ENCODE measurements at regions not wholly inside any gene's neighbourhood (a gene's known extent, or its start where the extent isn't known, plus 50 kb on each side); places are given as distances from the start of the nearest gene placed in this dataset.
"Not testable (repeated sequence)": the region's sequence is repeated elsewhere in the genome, so short reads cannot be mapped to it uniquely, and the experiment has no call there.

DNA sequence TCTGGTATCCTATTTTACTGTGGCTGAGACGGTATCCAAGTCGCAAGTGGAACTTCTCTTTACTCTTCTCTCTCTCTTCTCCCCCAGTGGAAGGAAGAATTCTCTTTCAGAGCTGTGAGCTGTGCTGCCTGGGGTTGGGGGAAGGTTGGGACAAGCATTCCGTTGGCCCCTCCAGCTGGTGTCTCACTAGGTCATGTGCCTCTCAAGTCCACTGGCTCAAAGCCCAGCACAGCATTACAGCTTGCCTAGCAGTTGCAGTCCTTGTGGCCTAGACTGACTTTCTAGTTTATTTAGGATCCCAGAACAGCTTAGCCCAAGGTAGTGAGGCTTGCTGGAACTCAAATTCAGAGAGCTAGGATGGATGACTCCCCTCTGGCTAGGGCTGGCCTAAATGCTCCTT lies 76.1 kb upstream of the SPATA16 start:
- H3K4me1 ChIP-seq: no peaks in the 10 kb centered on the region
- no peak overlapping the region for H3K4me3 ChIP-seq
- no peaks in the 10 kb centered on the region for H3K36me3 ChIP-seq
- H3K27ac ChIP-seq: no peak overlapping the region
- 73 to 92% (median 86%) methylated on average over 3 of the region's 3 CpGs for WGBS, 5 donors
- DNase-seq: no peak
- H3K27me3 ChIP-seq (replicated peaks in 1 of 7): no peaks in the 10 kb centered on the region
- intact Hi-C loops (cut with DNase I; ENCODE audit: low total_unique reads): no loop called here
- H3K9me3 ChIP-seq: peaks cover 0 to 30% (median 15%) of the 10 kb centered on the region in 8 donors
- TF ChIP-seq POLR2AphosphoS5 (IDR thresholded peaks at IDR 0.05): no peak
- TF ChIP-seq, protein P1, sequence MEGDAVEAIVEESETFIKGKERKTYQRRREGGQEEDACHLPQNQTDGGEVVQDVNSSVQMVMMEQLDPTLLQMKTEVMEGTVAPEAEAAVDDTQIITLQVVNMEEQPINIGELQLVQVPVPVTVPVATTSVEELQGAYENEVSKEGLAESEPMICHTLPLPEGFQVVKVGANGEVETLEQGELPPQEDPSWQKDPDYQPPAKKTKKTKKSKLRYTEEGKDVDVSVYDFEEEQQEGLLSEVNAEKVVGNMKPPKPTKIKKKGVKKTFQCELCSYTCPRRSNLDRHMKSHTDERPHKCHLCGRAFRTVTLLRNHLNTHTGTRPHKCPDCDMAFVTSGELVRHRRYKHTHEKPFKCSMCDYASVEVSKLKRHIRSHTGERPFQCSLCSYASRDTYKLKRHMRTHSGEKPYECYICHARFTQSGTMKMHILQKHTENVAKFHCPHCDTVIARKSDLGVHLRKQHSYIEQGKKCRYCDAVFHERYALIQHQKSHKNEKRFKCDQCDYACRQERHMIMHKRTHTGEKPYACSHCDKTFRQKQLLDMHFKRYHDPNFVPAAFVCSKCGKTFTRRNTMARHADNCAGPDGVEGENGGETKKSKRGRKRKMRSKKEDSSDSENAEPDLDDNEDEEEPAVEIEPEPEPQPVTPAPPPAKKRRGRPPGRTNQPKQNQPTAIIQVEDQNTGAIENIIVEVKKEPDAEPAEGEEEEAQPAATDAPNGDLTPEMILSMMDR (IDR thresholded peaks at IDR 0.05 in 8 of 11, conservative IDR thresholded peaks at IDR 0.05 in 3 of 11): no peak
- TF ChIP-seq POLR2A (IDR thresholded peaks at IDR 0.05): no peak

DNA sequence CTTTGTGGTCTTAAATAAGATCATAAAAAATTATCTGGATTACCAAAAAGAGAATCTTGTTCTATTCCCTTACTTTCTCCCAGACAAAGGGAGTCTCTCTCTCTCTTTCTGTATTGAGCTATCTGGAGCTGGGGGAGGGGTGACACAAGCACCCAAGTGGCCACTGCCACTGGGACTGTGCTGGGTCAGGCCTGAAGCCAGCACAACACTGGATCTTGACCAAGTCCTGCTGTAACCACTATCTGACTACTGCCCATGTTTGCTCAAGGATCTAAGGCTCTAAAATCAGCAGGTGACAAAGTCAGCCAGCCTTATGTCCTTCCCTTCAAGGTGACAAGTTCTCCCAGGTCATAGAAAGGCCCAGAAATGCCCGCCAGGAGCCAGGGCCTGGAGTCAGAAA lies 75.0 kb upstream of the SPATA16 start:
- intact Hi-C loops (cut with DNase I; ENCODE audit: low total_unique reads): no loop called here
- TF ChIP-seq POLR2AphosphoS5 (IDR thresholded peaks at IDR 0.05) (no peak), POLR2A (IDR thresholded peaks at IDR 0.05) (no peak)
- TF ChIP-seq, protein P1 (IDR thresholded peaks at IDR 0.05 in 8 of 11, conservative IDR thresholded peaks at IDR 0.05 in 3 of 11): no peak
- peaks cover 0 to 26% (median 15%) of the 10 kb centered on the region in 8 donors for H3K9me3 ChIP-seq
- no peak overlapping the region for H3K27ac ChIP-seq
- 55 to 89% (median 64%) methylated on average over 1 of the region's 1 CpG for WGBS, 5 donors
- DNase-seq: no peak
- H3K36me3 ChIP-seq: no peaks in the 10 kb centered on the region
- H3K4me1 ChIP-seq: no peaks in the 10 kb centered on the region
- no peak overlapping the region for H3K4me3 ChIP-seq
- no peaks in the 10 kb centered on the region for H3K27me3 ChIP-seq (replicated peaks in 1 of 7)

DNA sequence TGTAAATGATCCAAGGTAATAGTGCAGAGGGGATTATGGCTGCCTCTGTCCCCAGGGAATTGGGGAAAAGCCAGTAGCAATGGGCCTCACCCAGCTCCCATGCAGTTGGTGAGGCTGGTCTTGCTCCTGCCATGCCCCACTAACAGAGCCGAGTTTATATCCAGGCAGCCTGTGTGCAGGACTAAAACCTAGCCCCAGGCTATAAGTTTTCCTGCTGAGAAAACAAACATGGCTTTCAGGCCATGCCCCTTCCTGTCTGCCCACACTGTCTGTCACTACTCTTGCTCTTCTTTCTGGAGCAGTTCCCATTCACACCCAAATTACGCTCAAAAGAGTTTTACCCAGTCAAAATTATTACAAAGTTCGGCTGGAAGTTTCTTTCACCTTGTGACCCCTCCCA lies 73.5 kb upstream of the SPATA16 start:
- H3K27ac ChIP-seq: no peak overlapping the region
- DNase-seq: no peak

DNA sequence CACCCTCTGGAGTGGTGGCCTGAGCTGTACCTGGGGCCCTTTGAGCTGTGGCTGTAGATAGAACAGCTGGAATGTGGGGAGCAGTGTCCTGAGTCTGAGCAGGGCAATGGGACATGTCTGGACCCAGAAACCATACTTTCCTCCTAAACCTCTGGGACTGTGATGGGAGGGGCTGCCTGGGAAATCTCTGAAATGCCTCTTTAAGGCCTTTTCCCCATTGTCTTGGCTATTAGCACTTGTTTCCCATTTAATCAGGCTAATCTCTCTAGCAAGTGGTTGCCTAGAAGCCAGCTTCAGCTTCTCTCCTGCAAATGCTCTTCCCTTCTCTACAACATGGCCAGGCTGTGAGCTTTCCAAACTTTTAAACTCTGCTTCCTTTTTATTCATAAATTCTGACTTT lies 58.5 kb upstream of the SPATA16 start:
- TF ChIP-seq POLR2AphosphoS5 (IDR thresholded peaks at IDR 0.05) (no peak), POLR2A (IDR thresholded peaks at IDR 0.05) (no peak)
- TF ChIP-seq, protein P1 (IDR thresholded peaks at IDR 0.05 in 8 of 11, conservative IDR thresholded peaks at IDR 0.05 in 3 of 11): no peak
- no peak for DNase-seq
- peaks cover 0 to 60% (median 25%) of the 10 kb centered on the region in 8 donors for H3K9me3 ChIP-seq
- no peak overlapping the region for H3K4me3 ChIP-seq
- no peaks in the 10 kb centered on the region for H3K27me3 ChIP-seq (replicated peaks in 1 of 7)
- intact Hi-C loops (cut with DNase I; ENCODE audit: low total_unique reads): no loop called here
- no peaks in the 10 kb centered on the region for H3K4me1 ChIP-seq
- no peak overlapping the region for H3K27ac ChIP-seq
- no peaks in the 10 kb centered on the region for H3K36me3 ChIP-seq

More for the DNA sequence above, 73.5 kb upstream of the SPATA16 start:
- Histone ChIP-seq H3K9me3 (peaks cover 0 to 13% (median 4%) of the 10 kb centered on the region in 8 donors), H3K4me1 (no peaks in the 10 kb centered on the region), H3K36me3 (no peaks in the 10 kb centered on the region), H3K4me3 (no peak overlapping the region), H3K27me3 (replicated peaks in 1 of 7) (no peaks in the 10 kb centered on the region)
- intact Hi-C loops (cut with DNase I; ENCODE audit: low total_unique reads): no loop called here
- no peak for TF ChIP-seq POLR2AphosphoS5 (IDR thresholded peaks at IDR 0.05)
- TF ChIP-seq, protein P1 (IDR thresholded peaks at IDR 0.05 in 8 of 11, conservative IDR thresholded peaks at IDR 0.05 in 3 of 11): no peak
- no peak for TF ChIP-seq POLR2A (IDR thresholded peaks at IDR 0.05)
- WGBS, 5 donors: 66 to 85% (median 76%) methylated on average over 3 of the region's 3 CpGs

DNA sequence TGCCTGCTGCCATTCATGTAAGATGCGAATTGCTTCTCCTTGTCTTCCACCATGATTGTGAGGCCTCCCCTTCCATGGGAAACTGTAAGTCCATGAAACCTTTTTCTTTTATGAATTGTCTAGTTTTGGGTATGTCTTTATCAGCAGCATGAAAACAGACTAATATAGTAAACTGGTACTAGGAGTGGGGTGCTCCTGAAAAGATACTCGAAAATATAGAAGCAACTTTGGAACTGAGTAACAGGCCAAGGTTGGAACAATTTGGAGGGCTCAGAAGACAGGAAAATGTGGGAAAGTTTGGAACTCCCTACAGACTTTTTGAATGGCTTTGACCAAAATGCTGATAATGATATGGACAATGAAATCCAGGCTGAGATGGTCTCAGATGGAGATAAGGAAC lies 53.8 kb upstream of the SPATA16 start:
- intact Hi-C loops (cut with DNase I; ENCODE audit: low total_unique reads); DNase-seq; H3K36me3 ChIP-seq; H3K4me3 ChIP-seq; H3K27me3 ChIP-seq (replicated peaks in 1 of 7); H3K4me1 ChIP-seq; H3K27ac ChIP-seq: not testable (repeated sequence)
- peaks cover 0 to 30% (median 15%) of the 10 kb centered on the region in 8 donors for H3K9me3 ChIP-seq
- WGBS, 5 donors: 74 to 92% (median 82%) methylated on average over 2 of the region's 2 CpGs
